ENCODE measurements at regions not wholly inside any gene's neighbourhood (a gene's known extent, or its start where the extent isn't known, plus 50 kb on each side); places are given as distances from the start of the nearest gene placed in this dataset.

DNA sequence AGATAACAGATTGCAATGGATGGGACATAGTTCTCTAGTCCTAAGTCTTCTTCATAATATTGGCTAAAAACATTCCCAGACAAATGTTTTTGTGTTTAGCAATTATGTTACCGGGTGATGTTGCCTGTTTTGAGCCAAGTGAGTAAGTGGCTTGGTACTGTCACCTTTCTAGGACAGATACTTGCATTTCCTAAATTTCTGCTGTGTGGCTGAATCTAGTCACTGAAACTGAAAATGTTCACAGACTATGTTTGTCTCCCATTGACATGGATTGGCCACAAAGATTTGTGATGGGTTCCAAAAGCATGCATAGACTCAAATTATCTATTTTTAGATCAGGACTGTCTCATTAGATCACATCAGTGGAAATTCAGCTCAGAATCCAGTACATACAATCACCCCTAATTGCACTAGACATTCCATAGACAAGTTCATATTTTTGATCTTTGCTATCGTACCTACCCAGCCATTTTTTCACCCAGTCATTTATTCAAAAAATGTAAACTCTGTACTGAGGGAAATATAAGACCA is 1222.1 kb upstream of the AUTS2 start:
- H3K27me3 ChIP-seq (ENCODE audit: control insufficient read depth in 4 of 4, insufficient read depth in 4 of 4, low read length in 3 of 4), result peaks cover 0 to 2% (median 0%) of the 10 kb centered on the region in 4 donors
- H3K9ac ChIP-seq (ENCODE audit: low read depth in 1 of 2, low read length in 2 of 2), result no peak overlapping the region
- no peak overlapping the region for H3K4me3 ChIP-seq (ENCODE audit: low read depth in 1 of 3, low read length in 3 of 3)
- DNase-seq (ENCODE audit: low spot score), result no peak
- H3K27ac ChIP-seq (ENCODE audit: low read depth in 1 of 2, low read length in 2 of 2), result no peak overlapping the region
- no peaks in the 10 kb centered on the region for H3K4me1 ChIP-seq (ENCODE audit: control insufficient read depth in 4 of 4, insufficient read depth in 4 of 4, low read length in 3 of 4)
- WGBS, result 79% methylated on average over 2 of the region's 2 CpGs
- no peak for TF ChIP-seq NR2F2 (IDR thresholded peaks at IDR 0.05)
- no peak for TF ChIP-seq GABPA (IDR thresholded peaks at IDR 0.05 in 1 of 2, conservative IDR thresholded peaks at IDR 0.05 in 1 of 2)
- peaks cover 0 to 6% (median 2%) of the 10 kb centered on the region in 4 donors for H3K9me3 ChIP-seq (ENCODE audit: control insufficient read depth in 4 of 4, low read length in 3 of 4)
- no peaks in the 10 kb centered on the region for H3K36me3 ChIP-seq (ENCODE audit: control insufficient read depth in 4 of 4, insufficient read depth in 3 of 4, low read depth in 1 of 4, low read length in 3 of 4)

GRCh38 chr7:68381731-68382130 is 1216.5 kb upstream of the AUTS2 start:
- H3K9ac ChIP-seq (ENCODE audit: low read depth in 1 of 2, low read length in 2 of 2), result no peak overlapping the region
- TF ChIP-seq REST (IDR thresholded peaks at IDR 0.05) (no peak), SP1 (IDR thresholded peaks at IDR 0.05) (no peak), FOXA1 (IDR thresholded peaks at IDR 0.05) (no peak), HNF4A (conservative IDR thresholded peaks at IDR 0.05) (no peak), RAD21 (IDR thresholded peaks at IDR 0.05) (no peak), TAF1 (conservative IDR thresholded peaks at IDR 0.05) (no peak), HNF4G (IDR thresholded peaks at IDR 0.05) (no peak)
- DNase-seq (ENCODE audit: low spot score), result no peak
- no peaks in the 10 kb centered on the region for H3K36me3 ChIP-seq (ENCODE audit: control insufficient read depth in 4 of 4, insufficient read depth in 3 of 4, low read depth in 1 of 4, low read length in 3 of 4)
- no peak overlapping the region for H3K27ac ChIP-seq (ENCODE audit: low read depth in 1 of 2, low read length in 2 of 2)
- H3K27me3 ChIP-seq (ENCODE audit: control insufficient read depth in 4 of 4, insufficient read depth in 4 of 4, low read length in 3 of 4), result peaks cover 0 to 2% (median 0%) of the 10 kb centered on the region in 4 donors
- H3K4me1 ChIP-seq (ENCODE audit: control insufficient read depth in 4 of 4, insufficient read depth in 4 of 4, low read length in 3 of 4), result no peaks in the 10 kb centered on the region
- H3K4me3 ChIP-seq (ENCODE audit: low read depth in 1 of 3, low read length in 3 of 3), result no peak overlapping the region
- 40% methylated on average over 2 of the region's 2 CpGs for WGBS
- peaks cover 0 to 7% (median 3%) of the 10 kb centered on the region in 4 donors for H3K9me3 ChIP-seq (ENCODE audit: control insufficient read depth in 4 of 4, low read length in 3 of 4)

GRCh38 chr7:68384581-68384980 is 1213.7 kb upstream of the AUTS2 start:
- H3K4me1 ChIP-seq (ENCODE audit: control insufficient read depth in 4 of 4, insufficient read depth in 4 of 4, low read length in 3 of 4), result no peaks in the 10 kb centered on the region
- no peak overlapping the region for H3K9ac ChIP-seq (ENCODE audit: low read depth in 1 of 2, low read length in 2 of 2)
- no peak for DNase-seq (ENCODE audit: low spot score)
- H3K27ac ChIP-seq (ENCODE audit: low read depth in 1 of 2, low read length in 2 of 2), result no peak overlapping the region
- H3K9me3 ChIP-seq (ENCODE audit: control insufficient read depth in 4 of 4, low read length in 3 of 4), result peaks cover 0 to 5% (median 3%) of the 10 kb centered on the region in 4 donors
- H3K36me3 ChIP-seq (ENCODE audit: control insufficient read depth in 4 of 4, insufficient read depth in 3 of 4, low read depth in 1 of 4, low read length in 3 of 4), result no peaks in the 10 kb centered on the region
- H3K27me3 ChIP-seq (ENCODE audit: control insufficient read depth in 4 of 4, insufficient read depth in 4 of 4, low read length in 3 of 4), result no peaks in the 10 kb centered on the region
- H3K4me3 ChIP-seq (ENCODE audit: low read depth in 1 of 3, low read length in 3 of 3), result no peak overlapping the region
- WGBS, result 75% methylated on average over 1 of the region's 1 CpG
- TF ChIP-seq, protein P1, sequence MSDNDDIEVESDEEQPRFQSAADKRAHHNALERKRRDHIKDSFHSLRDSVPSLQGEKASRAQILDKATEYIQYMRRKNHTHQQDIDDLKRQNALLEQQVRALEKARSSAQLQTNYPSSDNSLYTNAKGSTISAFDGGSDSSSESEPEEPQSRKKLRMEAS (IDR thresholded peaks at IDR 0.05), result no peak
- TF ChIP-seq JUND (IDR thresholded peaks at IDR 0.05) (no peak), GABPA (IDR thresholded peaks at IDR 0.05 in 1 of 2, conservative IDR thresholded peaks at IDR 0.05 in 1 of 2) (no peak), RXRA (IDR thresholded peaks at IDR 0.05) (no peak), ATF3 (IDR thresholded peaks at IDR 0.05) (no peak), YY1 (IDR thresholded peaks at IDR 0.05) (no peak)
